ENCODE measurements at regions not wholly inside any gene's neighbourhood (a gene's known extent, or its start where the extent isn't known, plus 50 kb on each side); places are given as distances from the start of the nearest gene placed in this dataset.

DNA sequence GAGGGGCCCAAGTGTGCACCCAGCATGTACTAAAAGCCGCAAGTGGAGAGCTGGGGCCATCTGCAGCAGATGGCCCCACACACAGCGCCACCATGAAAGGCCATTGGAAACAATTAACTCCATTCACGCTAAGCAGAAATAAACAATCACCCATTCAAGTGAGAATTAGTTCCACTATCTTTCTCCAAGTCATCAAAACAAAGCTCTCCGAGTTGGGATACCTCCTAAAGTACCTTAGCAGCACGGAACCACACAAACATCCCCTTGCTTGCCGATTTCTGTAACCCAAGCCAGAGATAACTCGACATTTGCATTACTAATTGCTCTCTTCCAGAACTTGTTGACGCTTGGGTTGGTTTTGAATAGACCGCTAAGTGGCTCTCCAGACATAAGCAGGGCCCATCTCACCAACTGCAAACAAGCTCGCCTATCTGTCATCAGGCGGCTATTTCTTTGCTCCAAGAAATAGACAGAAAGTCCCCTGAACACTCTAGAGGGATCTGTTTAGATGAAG, 840.6 kb upstream of the SALL3 start:
- TF ChIP-seq, protein P1, sequence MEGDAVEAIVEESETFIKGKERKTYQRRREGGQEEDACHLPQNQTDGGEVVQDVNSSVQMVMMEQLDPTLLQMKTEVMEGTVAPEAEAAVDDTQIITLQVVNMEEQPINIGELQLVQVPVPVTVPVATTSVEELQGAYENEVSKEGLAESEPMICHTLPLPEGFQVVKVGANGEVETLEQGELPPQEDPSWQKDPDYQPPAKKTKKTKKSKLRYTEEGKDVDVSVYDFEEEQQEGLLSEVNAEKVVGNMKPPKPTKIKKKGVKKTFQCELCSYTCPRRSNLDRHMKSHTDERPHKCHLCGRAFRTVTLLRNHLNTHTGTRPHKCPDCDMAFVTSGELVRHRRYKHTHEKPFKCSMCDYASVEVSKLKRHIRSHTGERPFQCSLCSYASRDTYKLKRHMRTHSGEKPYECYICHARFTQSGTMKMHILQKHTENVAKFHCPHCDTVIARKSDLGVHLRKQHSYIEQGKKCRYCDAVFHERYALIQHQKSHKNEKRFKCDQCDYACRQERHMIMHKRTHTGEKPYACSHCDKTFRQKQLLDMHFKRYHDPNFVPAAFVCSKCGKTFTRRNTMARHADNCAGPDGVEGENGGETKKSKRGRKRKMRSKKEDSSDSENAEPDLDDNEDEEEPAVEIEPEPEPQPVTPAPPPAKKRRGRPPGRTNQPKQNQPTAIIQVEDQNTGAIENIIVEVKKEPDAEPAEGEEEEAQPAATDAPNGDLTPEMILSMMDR (IDR thresholded peaks at IDR 0.05), result no peak
- no peak for TF ChIP-seq EP300 (IDR thresholded peaks at IDR 0.05; ENCODE audit: low read depth)
